Kidney (tissue), 13 donors: ENCODE measurements at regions not wholly inside any gene's neighbourhood (a gene's known extent, or its start where the extent isn't known, plus 50 kb on each side); places are given as distances from the start of the nearest gene placed in this dataset.

Experiments
- DNase-seq, 5 donors: peaks; one replicate each; pipeline ENCODE4 v3.0.0-alpha.2; 2013 to 2020
- FAIRE-seq: peaks from 2 replicates; lab custom pipeline; 2012; peaks lifted over from hg19 to GRCh38; lab: Jason Lieb, UNC
- H3K27ac ChIP-seq, 2 donors: one replicate each; pipeline ENCODE4 v1.7.0; 2013; ENCODE audit warnings: low read depth in 2 of 2, low read length in 2 of 2, inconsistent platforms in 1 of 2
- H3K27me3 ChIP-seq: one replicate; pipeline ENCODE4 v1.7.1; 2013; ENCODE audit warnings: low read length, inconsistent platforms; ENCODE audit not compliant: control insufficient read depth, insufficient read depth
- H3K36me3 ChIP-seq, 3 donors: one replicate each; pipeline versions ENCODE4 v1.7.0 to v1.7.1; 2013; ENCODE audit warnings: low read length in 3 of 3, control low read depth in 1 of 3, inconsistent platforms in 1 of 3; ENCODE audit not compliant: insufficient read depth in 3 of 3, control insufficient read depth in 2 of 3
- H3K4me1 ChIP-seq, 3 donors: one replicate each; pipeline versions ENCODE4 v1.7.0 to v1.7.1; 2013; ENCODE audit warnings: low read length in 3 of 3, inconsistent platforms in 1 of 3, low read depth in 1 of 3; ENCODE audit not compliant: control insufficient read depth in 2 of 3, insufficient read depth in 2 of 3
- H3K4me3 ChIP-seq, 3 donors: one replicate each; pipeline versions ENCODE4 v1.7.0 to v1.8.1; 2013; ENCODE audit warnings: low read length in 3 of 3, control low read depth in 1 of 3, inconsistent platforms in 1 of 3
- H3K9ac ChIP-seq, 3 donors: one replicate each; pipeline versions ENCODE4 v1.7.0 to v1.7.1; 2013; ENCODE audit warnings: low read length in 3 of 3, control low read depth in 1 of 3, inconsistent platforms in 1 of 3
- H3K9me3 ChIP-seq, 3 donors: one replicate each; pipeline versions ENCODE4 v1.7.0 to v1.7.1; 2013; ENCODE audit warnings: low read length in 3 of 3, control low read depth in 1 of 3, inconsistent platforms in 1 of 3; ENCODE audit not compliant: control insufficient read depth in 2 of 3, insufficient read depth in 1 of 3
- CTCF ChIP-seq: IDR thresholded peaks from 3 replicates; pipeline ENCODE4 v1.5.1; 2012; ENCODE audit warnings: mild to moderate bottlenecking, moderate library complexity, borderline replicate concordance; ENCODE audit not compliant: insufficient read depth; ENCODE audit errors: extremely low read depth
- intact Hi-C: fragments of 100-400 bp; cut with DNase I; formaldehyde crosslinking; loops from one replicate; pipeline ENCODE4 v1.11.1; 2022
- donor health status: control.
- donor health status: control.
- donor health status: control.
- donor health status: control.
- donor health status: control.
- donor health status: DM: yes; HTN: yes; CAD: no.
- donor health status: Normal renal cell carcinoma (clear cell type).

DNA sequence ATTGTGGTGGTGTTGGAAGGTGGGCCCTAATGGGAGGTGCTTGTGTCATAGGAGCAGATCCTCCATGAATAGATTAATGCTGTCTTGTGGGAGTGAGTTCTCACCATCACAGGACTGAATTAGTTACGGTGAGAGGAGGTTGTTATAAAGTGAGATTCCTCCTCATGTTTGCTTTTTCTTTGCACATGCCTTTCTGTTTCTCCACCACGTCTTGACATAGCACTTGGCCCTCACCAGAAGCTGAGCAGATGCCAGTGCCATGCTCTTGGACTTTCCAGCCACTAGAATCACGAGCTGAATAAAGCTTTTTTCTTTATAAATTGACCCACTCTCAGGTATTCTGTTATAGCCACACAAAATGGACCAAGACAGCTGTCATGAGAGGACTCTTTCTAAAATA lies 194.8 kb downstream of the PTPRU start:
- no peak for TF ChIP-seq CTCF
- H3K27me3 ChIP-seq: no peaks in the 10 kb centered on the region
- H3K9ac ChIP-seq: no peak overlapping the region
- no peak overlapping the region for H3K4me3 ChIP-seq
- FAIRE-seq (no peak), DNase-seq (no peak)
- intact Hi-C loops: no loop called here
- H3K9me3 ChIP-seq: peaks cover 0 to 4% (median 0%) of the 10 kb centered on the region in 3 donors
- H3K4me1 ChIP-seq: no peaks in the 10 kb centered on the region
- no peaks in the 10 kb centered on the region for H3K36me3 ChIP-seq
- H3K27ac ChIP-seq: no peak overlapping the region

DNA sequence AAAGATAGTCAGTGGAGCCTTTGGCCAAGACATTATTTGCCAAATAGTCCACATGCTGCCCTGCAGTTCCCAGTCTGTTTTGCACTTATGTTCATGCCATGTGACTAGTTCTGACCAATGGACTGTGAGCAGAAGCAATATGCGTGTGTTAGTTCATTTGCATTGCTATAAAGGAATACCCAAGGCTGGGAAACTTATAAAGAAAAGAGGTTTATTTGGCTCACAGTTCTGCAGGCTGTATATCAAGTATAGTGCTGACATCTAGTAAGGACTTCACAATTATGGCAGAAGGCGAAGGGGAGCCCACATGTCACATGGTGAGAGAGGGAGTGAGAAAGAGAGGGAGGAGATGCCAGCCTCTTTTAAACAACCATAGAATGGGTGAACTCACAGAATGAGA lies 193.3 kb downstream of the PTPRU start:
- peaks cover 0 to 4% (median 0%) of the 10 kb centered on the region in 3 donors for H3K9me3 ChIP-seq
- TF ChIP-seq CTCF: no peak
- H3K4me1 ChIP-seq: no peaks in the 10 kb centered on the region
- H3K4me3 ChIP-seq: no peak overlapping the region
- no peaks in the 10 kb centered on the region for H3K27me3 ChIP-seq
- intact Hi-C loops: no loop called here
- H3K27ac ChIP-seq: no peak overlapping the region
- FAIRE-seq (no peak), DNase-seq (no peak)
- no peak overlapping the region for H3K9ac ChIP-seq
- no peaks in the 10 kb centered on the region for H3K36me3 ChIP-seq

DNA sequence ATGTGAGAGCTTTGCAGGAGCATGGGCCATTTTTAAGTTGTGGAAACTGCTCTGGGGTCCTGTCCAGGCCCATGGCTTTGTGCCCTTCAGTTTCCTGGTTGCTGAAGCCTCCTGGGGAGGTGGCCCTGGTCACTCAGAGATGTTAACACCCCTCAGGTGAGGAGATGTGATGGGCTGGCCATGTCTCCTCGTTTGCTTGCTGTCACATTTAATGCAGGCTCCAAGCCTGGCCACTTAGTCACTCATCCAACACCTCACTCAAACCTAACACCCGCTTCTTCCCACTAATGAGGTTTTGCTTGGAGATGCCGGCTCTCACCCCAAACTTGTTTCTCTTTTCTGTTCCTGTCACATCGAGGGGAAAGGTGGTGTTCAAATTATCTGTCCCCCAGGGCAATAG lies 192.7 kb downstream of the PTPRU start:
- no peak for DNase-seq
- intact Hi-C loops: no loop called here
- Histone ChIP-seq H3K9me3 (peaks cover 0 to 4% (median 0%) of the 10 kb centered on the region in 3 donors), H3K27me3 (no peaks in the 10 kb centered on the region), H3K4me3 (no peak overlapping the region), H3K27ac (no peak overlapping the region), H3K9ac (no peak overlapping the region), H3K36me3 (no peaks in the 10 kb centered on the region), H3K4me1 (no peaks in the 10 kb centered on the region)
- no peak for FAIRE-seq
- TF ChIP-seq CTCF: no peak

- H3K27me3 ChIP-seq: no peaks in the 10 kb centered on the region
- intact Hi-C loops: no loop called here
- H3K27ac ChIP-seq: no peak overlapping the region
- FAIRE-seq (no peak), DNase-seq (no peak)
- TF ChIP-seq CTCF: no peak
- H3K4me1 ChIP-seq: no peaks in the 10 kb centered on the region
- no peak overlapping the region for H3K4me3 ChIP-seq
- no peaks in the 10 kb centered on the region for H3K36me3 ChIP-seq
- no peak overlapping the region for H3K9ac ChIP-seq
- H3K9me3 ChIP-seq: peaks cover 0 to 4% (median 0%) of the 10 kb centered on the region in 3 donors
Observed at GRCh38 chr1:29428280-29428615, 191.9 kb downstream of the PTPRU start.
